GM23338 (cell line): ENCODE measurements at regions not wholly inside any gene's neighbourhood (a gene's known extent, or its start where the extent isn't known, plus 50 kb on each side); places are given as distances from the start of the nearest gene placed in this dataset.

Experiments
- ATAC-seq: fragments of 200-7000 bp; cut with Tn5 transposase; 3 replicates; pipeline ENCODE4 v1.9.1; 2020
- DNase-seq: peaks from one replicate; pipeline ENCODE4 v3.0.0-alpha.2; 2015; ENCODE audit warnings: low spot score
- H2AFZ ChIP-seq: fragments of 200-600 bp; sonication (generic); 2 replicates; pipeline ENCODE4 v1.8.0; 2016; ENCODE audit warnings: antibody characterized with exemption, mild to moderate bottlenecking, moderate library complexity
- H3F3A ChIP-seq: fragments of 200-600 bp; sonication (generic); replicated peaks from 2 replicates; pipeline ENCODE4 v1.8.0; 2017; ENCODE audit warnings: antibody characterized with exemption, mixed run types, low read depth
- H3K27ac ChIP-seq: fragments of 200-600 bp; sonication (generic); 2 replicates; pipeline ENCODE4 v1.6.1; 2016; ENCODE audit warnings: low read depth
- H3K27me3 ChIP-seq: fragments of 200-600 bp; sonication (generic); 2 replicates; pipeline ENCODE4 v1.8.0; 2016; ENCODE audit warnings: mild to moderate bottlenecking, mixed run types, moderate library complexity; ENCODE audit not compliant: insufficient read depth
- H3K36me3 ChIP-seq: fragments of 200-600 bp; sonication (generic); 2 replicates; pipeline ENCODE4 v1.8.0; 2016; ENCODE audit warnings: mild to moderate bottlenecking; ENCODE audit not compliant: insufficient read depth
- H3K4me1 ChIP-seq: fragments of 200-600 bp; sonication (generic); 2 replicates; pipeline ENCODE4 v1.8.0; 2016; ENCODE audit warnings: mild to moderate bottlenecking, moderate library complexity; ENCODE audit not compliant: insufficient read depth
- H3K4me2 ChIP-seq: fragments of 200-600 bp; sonication (generic); 2 replicates; pipeline ENCODE4 v1.7.1; 2017; ENCODE audit warnings: mixed run types
- H3K4me3 ChIP-seq: fragments of 200-600 bp; sonication (generic); 2 replicates; pipeline ENCODE4 v1.6.1; 2016; ENCODE audit warnings: mixed run types
- H3K79me2 ChIP-seq: fragments of 200-600 bp; sonication (generic); replicated peaks from 2 replicates; pipeline ENCODE4 v1.8.0; 2017; ENCODE audit warnings: mild to moderate bottlenecking; ENCODE audit not compliant: insufficient read depth
- H3K9me2 ChIP-seq: fragments of 200-600 bp; sonication (generic); 2 replicates; pipeline ENCODE4 v1.8.0; 2017; ENCODE audit not compliant: insufficient read depth
- H4K20me1 ChIP-seq: fragments of 200-600 bp; sonication (generic); replicated peaks from 2 replicates; pipeline ENCODE4 v1.8.0; 2017; ENCODE audit warnings: mild to moderate bottlenecking; ENCODE audit not compliant: insufficient read depth
- H3K27ac Mint-ChIP-seq: 2 replicates; pipeline ENCODE4 v1.8.0; 2020; ENCODE audit warnings: inconsistent platforms, mild to moderate bottlenecking, moderate library complexity, mixed read lengths
- H3K27me3 Mint-ChIP-seq: 3 replicates; pipeline ENCODE4 v1.8.0; 2022; ENCODE audit warnings: low read depth, mild to moderate bottlenecking, moderate library complexity, mixed read lengths, inconsistent platforms; ENCODE audit not compliant: insufficient read depth, poor library complexity
- H3K36me3 Mint-ChIP-seq: 3 replicates; pipeline ENCODE4 v1.8.0; 2021; ENCODE audit warnings: low read depth, mild to moderate bottlenecking, inconsistent platforms, moderate library complexity, mixed read lengths
- H3K4me1 Mint-ChIP-seq: 3 replicates; pipeline ENCODE4 v1.8.0; 2020; ENCODE audit warnings: mild to moderate bottlenecking, inconsistent platforms, mixed read lengths
- H3K4me3 Mint-ChIP-seq: 3 replicates; pipeline ENCODE4 v1.8.0; 2021; ENCODE audit warnings: moderate library complexity, mild to moderate bottlenecking, inconsistent platforms, mixed read lengths
- H3K9me3 Mint-ChIP-seq: 3 replicates; pipeline ENCODE4 v1.8.0; 2020; ENCODE audit warnings: moderate library complexity, mild to moderate bottlenecking, inconsistent platforms, mixed read lengths
- EZH2 ChIP-seq: fragments of 200-600 bp; sonication (generic); IDR thresholded peaks from one replicate; pipeline ENCODE4 v1.8.0; 2017; ENCODE audit warnings: antibody characterized with exemption, mild to moderate bottlenecking, low read depth; ENCODE audit not compliant: unreplicated experiment
- EZH2phosphoT487 ChIP-seq: fragments of 200-600 bp; sonication (generic); IDR thresholded peaks from one replicate; pipeline ENCODE4 v1.8.1; 2018; ENCODE audit warnings: antibody characterized with exemption; ENCODE audit not compliant: unreplicated experiment
- JUNB ChIP-seq: IDR thresholded peaks from one replicate; pipeline ENCODE4 v1.6.1; 2016; ENCODE audit warnings: antibody characterized with exemption; ENCODE audit not compliant: unreplicated experiment
- NANOG ChIP-seq: IDR thresholded peaks from 2 replicates; pipeline ENCODE4 v1.6.1; 2016; ENCODE audit warnings: antibody characterized with exemption, borderline replicate concordance
- ZNF114 ChIP-seq: fragments of 250-450 bp; sonication (Bioruptor Pico); IDR thresholded peaks from 2 replicates; pipeline ENCODE4 v1.5.0; 2020; ENCODE audit warnings: mild to moderate bottlenecking, moderate library complexity
- ZNF331 ChIP-seq: fragments of 250-450 bp; sonication (Bioruptor Pico); IDR thresholded peaks from 2 replicates; pipeline ENCODE4 v1.5.0; 2020; ENCODE audit warnings: low read depth, mild to moderate bottlenecking, moderate library complexity
- TF ChIP-seq, protein P1 (sequence below): IDR thresholded peaks from one replicate; pipeline ENCODE4 v1.6.1; 2018; ENCODE audit warnings: antibody characterized with exemption; ENCODE audit not compliant: unreplicated experiment
- TF ChIP-seq, protein P2 (sequence below), 2 experiments: fragments of 200-600 bp in 1 of 2; sonication (generic) in 1 of 2; conservative IDR thresholded peaks; 2 replicates each; pipeline versions ENCODE4 v1.5.1 to v1.6.1; 2016 to 2017; ENCODE audit warnings: antibody characterized with exemption in 2 of 2, low read depth in 2 of 2, mild to moderate bottlenecking in 2 of 2, moderate library complexity in 1 of 2
- TF ChIP-seq, protein P3 (sequence below): IDR thresholded peaks from 2 replicates; pipeline ENCODE4 v1.6.1; 2016; ENCODE audit warnings: antibody characterized with exemption

DNA sequence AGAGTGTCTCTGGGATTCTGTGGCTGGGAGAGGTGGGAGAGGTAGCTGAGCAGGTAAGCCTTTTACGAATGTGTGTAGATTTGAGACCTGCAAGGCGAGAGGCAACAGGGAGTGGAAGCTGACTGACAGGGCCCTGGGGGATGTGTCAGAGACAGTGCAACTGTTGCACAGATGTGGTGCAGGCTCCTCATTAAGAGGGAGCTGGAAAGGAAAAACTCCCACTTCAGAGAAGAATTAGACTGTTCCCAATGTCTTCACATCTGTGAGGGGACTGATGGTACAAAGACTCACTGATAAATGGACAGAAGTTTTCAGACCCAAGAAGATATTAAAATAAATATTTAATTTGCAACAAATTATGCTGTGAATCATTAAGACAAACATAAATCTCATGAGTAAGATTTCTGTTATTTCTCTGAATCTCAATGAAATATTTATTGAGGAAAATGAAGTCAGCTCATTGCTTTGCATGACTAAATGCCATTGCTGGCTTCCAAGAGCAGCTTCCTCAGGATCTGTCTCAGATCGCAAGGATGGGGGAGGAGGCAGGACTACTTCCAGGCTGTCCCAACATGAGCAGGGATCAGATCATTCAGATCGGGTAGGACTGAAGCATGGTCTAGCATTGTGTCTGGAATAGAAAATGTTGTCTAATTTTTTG lies 127.3 kb upstream of the ROPN1 start:
- Histone ChIP-seq H2AFZ (no peak overlapping the region), H3K27me3 (no peaks in the 10 kb centered on the region), H3F3A (no peaks in the 10 kb centered on the region), H3K4me1 (no peaks in the 10 kb centered on the region), H3K79me2 (no peaks in the 10 kb centered on the region), H4K20me1 (no peaks in the 10 kb centered on the region), H3K4me2 (no peak overlapping the region), H3K27ac (no peak overlapping the region), H3K4me3 (no peak overlapping the region), H3K9me2 (peaks cover 10% of the 10 kb centered on the region; the same call in 1 of the 2 replicates), H3K36me3 (no peaks in the 10 kb centered on the region)
- no peak for ATAC-seq
- no peak for DNase-seq
- Mint-ChIP-seq H3K36me3 (no peaks in the 10 kb centered on the region), H3K4me1 (peaks cover 9% of the 10 kb centered on the region; the same call in 2 of the 3 replicates), H3K27ac (no peak overlapping the region), H3K9me3 (no peaks in the 10 kb centered on the region), H3K4me3 (no peak overlapping the region), H3K27me3 (no peaks in the 10 kb centered on the region)
- TF ChIP-seq JUNB: no peak
- TF ChIP-seq, protein P1, sequence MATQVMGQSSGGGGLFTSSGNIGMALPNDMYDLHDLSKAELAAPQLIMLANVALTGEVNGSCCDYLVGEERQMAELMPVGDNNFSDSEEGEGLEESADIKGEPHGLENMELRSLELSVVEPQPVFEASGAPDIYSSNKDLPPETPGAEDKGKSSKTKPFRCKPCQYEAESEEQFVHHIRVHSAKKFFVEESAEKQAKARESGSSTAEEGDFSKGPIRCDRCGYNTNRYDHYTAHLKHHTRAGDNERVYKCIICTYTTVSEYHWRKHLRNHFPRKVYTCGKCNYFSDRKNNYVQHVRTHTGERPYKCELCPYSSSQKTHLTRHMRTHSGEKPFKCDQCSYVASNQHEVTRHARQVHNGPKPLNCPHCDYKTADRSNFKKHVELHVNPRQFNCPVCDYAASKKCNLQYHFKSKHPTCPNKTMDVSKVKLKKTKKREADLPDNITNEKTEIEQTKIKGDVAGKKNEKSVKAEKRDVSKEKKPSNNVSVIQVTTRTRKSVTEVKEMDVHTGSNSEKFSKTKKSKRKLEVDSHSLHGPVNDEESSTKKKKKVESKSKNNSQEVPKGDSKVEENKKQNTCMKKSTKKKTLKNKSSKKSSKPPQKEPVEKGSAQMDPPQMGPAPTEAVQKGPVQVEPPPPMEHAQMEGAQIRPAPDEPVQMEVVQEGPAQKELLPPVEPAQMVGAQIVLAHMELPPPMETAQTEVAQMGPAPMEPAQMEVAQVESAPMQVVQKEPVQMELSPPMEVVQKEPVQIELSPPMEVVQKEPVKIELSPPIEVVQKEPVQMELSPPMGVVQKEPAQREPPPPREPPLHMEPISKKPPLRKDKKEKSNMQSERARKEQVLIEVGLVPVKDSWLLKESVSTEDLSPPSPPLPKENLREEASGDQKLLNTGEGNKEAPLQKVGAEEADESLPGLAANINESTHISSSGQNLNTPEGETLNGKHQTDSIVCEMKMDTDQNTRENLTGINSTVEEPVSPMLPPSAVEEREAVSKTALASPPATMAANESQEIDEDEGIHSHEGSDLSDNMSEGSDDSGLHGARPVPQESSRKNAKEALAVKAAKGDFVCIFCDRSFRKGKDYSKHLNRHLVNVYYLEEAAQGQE: no peak
- no peak for TF ChIP-seq ZNF114 (CRISPR knock-in tag)
- TF ChIP-seq ZNF331: no peak
- TF ChIP-seq EZH2: no peak
- TF ChIP-seq, protein P2, sequence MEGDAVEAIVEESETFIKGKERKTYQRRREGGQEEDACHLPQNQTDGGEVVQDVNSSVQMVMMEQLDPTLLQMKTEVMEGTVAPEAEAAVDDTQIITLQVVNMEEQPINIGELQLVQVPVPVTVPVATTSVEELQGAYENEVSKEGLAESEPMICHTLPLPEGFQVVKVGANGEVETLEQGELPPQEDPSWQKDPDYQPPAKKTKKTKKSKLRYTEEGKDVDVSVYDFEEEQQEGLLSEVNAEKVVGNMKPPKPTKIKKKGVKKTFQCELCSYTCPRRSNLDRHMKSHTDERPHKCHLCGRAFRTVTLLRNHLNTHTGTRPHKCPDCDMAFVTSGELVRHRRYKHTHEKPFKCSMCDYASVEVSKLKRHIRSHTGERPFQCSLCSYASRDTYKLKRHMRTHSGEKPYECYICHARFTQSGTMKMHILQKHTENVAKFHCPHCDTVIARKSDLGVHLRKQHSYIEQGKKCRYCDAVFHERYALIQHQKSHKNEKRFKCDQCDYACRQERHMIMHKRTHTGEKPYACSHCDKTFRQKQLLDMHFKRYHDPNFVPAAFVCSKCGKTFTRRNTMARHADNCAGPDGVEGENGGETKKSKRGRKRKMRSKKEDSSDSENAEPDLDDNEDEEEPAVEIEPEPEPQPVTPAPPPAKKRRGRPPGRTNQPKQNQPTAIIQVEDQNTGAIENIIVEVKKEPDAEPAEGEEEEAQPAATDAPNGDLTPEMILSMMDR (conservative IDR thresholded peaks at IDR 0.05; ENCODE audit: low read depth in 2 of 2): no peak
- no peak for TF ChIP-seq EZH2phosphoT487
- TF ChIP-seq, protein P3, sequence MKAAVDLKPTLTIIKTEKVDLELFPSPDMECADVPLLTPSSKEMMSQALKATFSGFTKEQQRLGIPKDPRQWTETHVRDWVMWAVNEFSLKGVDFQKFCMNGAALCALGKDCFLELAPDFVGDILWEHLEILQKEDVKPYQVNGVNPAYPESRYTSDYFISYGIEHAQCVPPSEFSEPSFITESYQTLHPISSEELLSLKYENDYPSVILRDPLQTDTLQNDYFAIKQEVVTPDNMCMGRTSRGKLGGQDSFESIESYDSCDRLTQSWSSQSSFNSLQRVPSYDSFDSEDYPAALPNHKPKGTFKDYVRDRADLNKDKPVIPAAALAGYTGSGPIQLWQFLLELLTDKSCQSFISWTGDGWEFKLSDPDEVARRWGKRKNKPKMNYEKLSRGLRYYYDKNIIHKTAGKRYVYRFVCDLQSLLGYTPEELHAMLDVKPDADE: no peak
- no peak for TF ChIP-seq NANOG
